A549 (cell line): ENCODE measurements at regions not wholly inside any gene's neighbourhood (a gene's known extent, or its start where the extent isn't known, plus 50 kb on each side); places are given as distances from the start of the nearest gene placed in this dataset.

Experiments used
- CTCF ChIP-seq: fragments of >200 bp; sonication (Bioruptor Twin); formaldehyde crosslinking; IDR thresholded peaks from 3 replicates; pipeline ENCODE4 v1.5.1; 2016
- EP300 ChIP-seq, 2 experiments: fragments of >200 bp; sonication (Bioruptor Twin); formaldehyde crosslinking; IDR thresholded peaks; 2 replicates in 1 of 2; 3 replicates in 1 of 2; pipeline ENCODE4 v1.6.1; 2016 to 2017
- JUNB ChIP-seq: fragments of >200 bp; sonication (Bioruptor Twin); formaldehyde crosslinking; IDR thresholded peaks from 2 replicates; pipeline ENCODE4 v1.6.1; 2016
- MAFK ChIP-seq: fragments of 450-650 bp; IDR thresholded peaks from 2 replicates; pipeline ENCODE4 v1.6.1; 2014; ENCODE audit not compliant: partially characterized antibody
- MAX ChIP-seq: IDR thresholded peaks from 2 replicates; pipeline ENCODE4 v1.6.1; 2012
- MAZ ChIP-seq: fragments of 150-350 bp; IDR thresholded peaks from 2 replicates; pipeline ENCODE4 v1.6.1; 2014; ENCODE audit warnings: antibody characterized with exemption, low read depth, low read length, borderline replicate concordance
- NFE2L2 ChIP-seq: fragments of 150-350 bp; conservative IDR thresholded peaks from 2 replicates; pipeline ENCODE4 v1.6.1; 2014; ENCODE audit warnings: low read length
- PBX3 ChIP-seq: IDR thresholded peaks from 2 replicates; pipeline ENCODE4 v1.6.1; 2012
- POLR2A ChIP-seq: IDR thresholded peaks from 2 replicates; pipeline ENCODE4 v1.6.1; 2012; ENCODE audit warnings: mild to moderate bottlenecking, low read length
- RAD21 ChIP-seq, 2 experiments: fragments of >200 bp in 1 of 2; sonication (Bioruptor Twin) in 1 of 2; formaldehyde crosslinking in 1 of 2; IDR thresholded peaks in 1 of 2; conservative IDR thresholded peaks in 1 of 2; 2 replicates in 1 of 2; 3 replicates in 1 of 2; pipeline ENCODE4 v1.6.1; 2012 to 2018; ENCODE audit warnings: inconsistent platforms in 1 of 2
- REST ChIP-seq: fragments of 200-600 bp; sonication (generic); IDR thresholded peaks from 2 replicates; pipeline ENCODE4 v1.6.1; 2016; ENCODE audit warnings: antibody characterized with exemption, mild to moderate bottlenecking, moderate library complexity
- RNF2 ChIP-seq: fragments of 200-600 bp; sonication (generic); IDR thresholded peaks from 2 replicates; pipeline ENCODE4 v1.6.1; 2016; ENCODE audit warnings: low read depth, mild to moderate bottlenecking, antibody characterized with exemption, moderate library complexity, borderline replicate concordance
- SREBF2 ChIP-seq: fragments of 450-650 bp; IDR thresholded peaks from 2 replicates; pipeline ENCODE4 v1.6.1; 2014; ENCODE audit warnings: mild to moderate bottlenecking, moderate library complexity

- TF ChIP-seq RAD21 (conservative IDR thresholded peaks at IDR 0.05 in 1 of 2, IDR thresholded peaks at IDR 0.05 in 1 of 2) (no peak), MAZ (no peak), RNF2 (no peak), MAX (no peak), CTCF (no peak), POLR2A (no peak), EP300 (IDR thresholded peaks at IDR 0.05) (no peak), PBX3 (no peak), MAFK (no peak), NFE2L2 (no peak), REST (no peak), JUNB (no peak), SREBF2 (no peak)
These were observed 533.8 kb downstream of the FBXO15 start for GRCh38 chr18:73613706-73614340.
